HL-60 (cell line): ENCODE measurements at regions not wholly inside any gene's neighbourhood (a gene's known extent, or its start where the extent isn't known, plus 50 kb on each side); places are given as distances from the start of the nearest gene placed in this dataset.

Experiments used
- DNase-seq, 2 experiments: peaks; one replicate each; pipeline ENCODE4 v3.0.0-alpha.2; 2010 to 2020; ENCODE audit warnings: low read depth in 1 of 2, low spot score in 1 of 2
- H3K27ac ChIP-seq: fragments of 250-450 bp; sonication (Bioruptor Pico); replicated peaks from 2 replicates; pipeline ENCODE4 v1.5.1; 2020; ENCODE audit warnings: mild to moderate bottlenecking, moderate library complexity
- H3K27me3 ChIP-seq: fragments of 250-450 bp; sonication (Bioruptor Pico); 2 replicates; pipeline ENCODE4 v1.5.1; 2021; ENCODE audit warnings: mild to moderate bottlenecking, moderate library complexity; ENCODE audit not compliant: insufficient read depth, poor library complexity, severe bottlenecking
- H3K4me3 ChIP-seq: replicated peaks from 2 replicates; pipeline ENCODE4 v1.5.1; 2011; ENCODE audit warnings: mild to moderate bottlenecking, control low read depth, low read length; ENCODE audit not compliant: insufficient read depth
- GABPA ChIP-seq: IDR thresholded peaks from 2 replicates; pipeline ENCODE4 v1.6.1; 2012; ENCODE audit warnings: low read depth
- POLR2AphosphoS5 ChIP-seq: IDR thresholded peaks from 2 replicates; pipeline ENCODE4 v1.6.1; 2012; ENCODE audit warnings: low read depth
- SPI1 ChIP-seq: IDR thresholded peaks from 2 replicates; pipeline ENCODE4 v1.6.1; 2012; ENCODE audit warnings: low read depth, mild to moderate bottlenecking, borderline replicate concordance
- TF ChIP-seq, protein P1 (sequence below): IDR thresholded peaks from 2 replicates; pipeline ENCODE4 v1.6.1; 2012; ENCODE audit warnings: low read depth; ENCODE audit not compliant: insufficient replicate concordance
- TF ChIP-seq, protein P2 (sequence below): IDR thresholded peaks from one replicate; pipeline ENCODE4 v1.5.1; 2011; ENCODE audit warnings: low read length, control low read depth, inconsistent platforms; ENCODE audit not compliant: insufficient read depth

DNA sequence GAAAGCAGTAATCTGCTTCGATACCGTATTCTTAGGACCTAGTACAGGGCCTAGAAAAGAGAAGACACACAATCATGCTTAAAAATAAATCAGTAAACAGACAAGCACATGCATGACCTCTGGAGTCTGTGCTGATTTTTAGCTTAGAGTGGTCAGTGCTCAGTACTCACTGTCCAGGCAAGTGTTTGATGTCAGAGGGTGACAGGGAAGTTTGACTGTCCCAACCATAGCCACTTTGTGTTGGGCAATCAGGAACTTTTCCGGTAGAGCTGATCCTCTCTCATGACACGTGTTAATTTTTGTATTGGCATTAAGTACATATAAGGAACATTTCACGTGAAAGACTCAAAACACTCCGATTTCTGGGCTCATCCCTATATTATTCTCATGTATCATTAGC is 464.7 kb upstream of the KLF4 start:
- Histone ChIP-seq H3K4me3 (no peak overlapping the region), H3K27ac (no peak overlapping the region), H3K27me3 (no peaks in the 10 kb centered on the region)
- DNase-seq, result no peak
- TF ChIP-seq POLR2AphosphoS5 (no peak), SPI1 (no peak)
- TF ChIP-seq, protein P1, sequence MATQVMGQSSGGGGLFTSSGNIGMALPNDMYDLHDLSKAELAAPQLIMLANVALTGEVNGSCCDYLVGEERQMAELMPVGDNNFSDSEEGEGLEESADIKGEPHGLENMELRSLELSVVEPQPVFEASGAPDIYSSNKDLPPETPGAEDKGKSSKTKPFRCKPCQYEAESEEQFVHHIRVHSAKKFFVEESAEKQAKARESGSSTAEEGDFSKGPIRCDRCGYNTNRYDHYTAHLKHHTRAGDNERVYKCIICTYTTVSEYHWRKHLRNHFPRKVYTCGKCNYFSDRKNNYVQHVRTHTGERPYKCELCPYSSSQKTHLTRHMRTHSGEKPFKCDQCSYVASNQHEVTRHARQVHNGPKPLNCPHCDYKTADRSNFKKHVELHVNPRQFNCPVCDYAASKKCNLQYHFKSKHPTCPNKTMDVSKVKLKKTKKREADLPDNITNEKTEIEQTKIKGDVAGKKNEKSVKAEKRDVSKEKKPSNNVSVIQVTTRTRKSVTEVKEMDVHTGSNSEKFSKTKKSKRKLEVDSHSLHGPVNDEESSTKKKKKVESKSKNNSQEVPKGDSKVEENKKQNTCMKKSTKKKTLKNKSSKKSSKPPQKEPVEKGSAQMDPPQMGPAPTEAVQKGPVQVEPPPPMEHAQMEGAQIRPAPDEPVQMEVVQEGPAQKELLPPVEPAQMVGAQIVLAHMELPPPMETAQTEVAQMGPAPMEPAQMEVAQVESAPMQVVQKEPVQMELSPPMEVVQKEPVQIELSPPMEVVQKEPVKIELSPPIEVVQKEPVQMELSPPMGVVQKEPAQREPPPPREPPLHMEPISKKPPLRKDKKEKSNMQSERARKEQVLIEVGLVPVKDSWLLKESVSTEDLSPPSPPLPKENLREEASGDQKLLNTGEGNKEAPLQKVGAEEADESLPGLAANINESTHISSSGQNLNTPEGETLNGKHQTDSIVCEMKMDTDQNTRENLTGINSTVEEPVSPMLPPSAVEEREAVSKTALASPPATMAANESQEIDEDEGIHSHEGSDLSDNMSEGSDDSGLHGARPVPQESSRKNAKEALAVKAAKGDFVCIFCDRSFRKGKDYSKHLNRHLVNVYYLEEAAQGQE, result no peak

DNA sequence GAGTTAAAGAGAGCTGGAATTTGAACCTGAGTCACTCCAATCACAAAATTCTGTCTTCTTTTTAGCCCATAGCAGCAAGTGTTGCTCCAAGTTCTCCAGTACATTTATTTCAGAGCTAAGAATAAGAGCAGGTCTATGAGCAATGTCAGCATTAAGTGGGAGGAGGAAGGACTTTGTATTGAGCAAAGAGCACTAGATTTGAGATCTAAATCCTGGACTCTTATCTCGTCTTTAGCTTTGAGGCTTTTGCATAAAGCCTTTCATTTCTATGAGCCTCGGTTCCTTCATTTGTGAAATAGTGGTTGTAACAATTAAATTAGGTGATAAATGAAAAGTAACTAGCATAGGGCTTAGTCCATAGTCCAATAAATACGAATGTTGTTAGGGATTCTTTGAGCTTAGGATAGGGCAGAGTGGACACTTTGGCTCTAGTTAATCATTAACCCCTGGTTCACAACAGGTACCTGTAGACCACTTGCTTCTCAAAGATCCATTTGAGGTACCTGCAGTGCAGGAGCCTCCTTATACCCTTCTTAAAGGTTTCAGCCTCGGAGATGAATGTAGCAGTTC is 464.1 kb upstream of the KLF4 start:
- DNase-seq, result no peak
- TF ChIP-seq, protein P2, sequence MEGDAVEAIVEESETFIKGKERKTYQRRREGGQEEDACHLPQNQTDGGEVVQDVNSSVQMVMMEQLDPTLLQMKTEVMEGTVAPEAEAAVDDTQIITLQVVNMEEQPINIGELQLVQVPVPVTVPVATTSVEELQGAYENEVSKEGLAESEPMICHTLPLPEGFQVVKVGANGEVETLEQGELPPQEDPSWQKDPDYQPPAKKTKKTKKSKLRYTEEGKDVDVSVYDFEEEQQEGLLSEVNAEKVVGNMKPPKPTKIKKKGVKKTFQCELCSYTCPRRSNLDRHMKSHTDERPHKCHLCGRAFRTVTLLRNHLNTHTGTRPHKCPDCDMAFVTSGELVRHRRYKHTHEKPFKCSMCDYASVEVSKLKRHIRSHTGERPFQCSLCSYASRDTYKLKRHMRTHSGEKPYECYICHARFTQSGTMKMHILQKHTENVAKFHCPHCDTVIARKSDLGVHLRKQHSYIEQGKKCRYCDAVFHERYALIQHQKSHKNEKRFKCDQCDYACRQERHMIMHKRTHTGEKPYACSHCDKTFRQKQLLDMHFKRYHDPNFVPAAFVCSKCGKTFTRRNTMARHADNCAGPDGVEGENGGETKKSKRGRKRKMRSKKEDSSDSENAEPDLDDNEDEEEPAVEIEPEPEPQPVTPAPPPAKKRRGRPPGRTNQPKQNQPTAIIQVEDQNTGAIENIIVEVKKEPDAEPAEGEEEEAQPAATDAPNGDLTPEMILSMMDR, result no peak
- TF ChIP-seq SPI1 (no peak), GABPA (no peak), POLR2AphosphoS5 (no peak)
- TF ChIP-seq, protein P1, result no peak
- no peak overlapping the region for H3K4me3 ChIP-seq
- no peak overlapping the region for H3K27ac ChIP-seq
- H3K27me3 ChIP-seq, result no peaks in the 10 kb centered on the region

DNA sequence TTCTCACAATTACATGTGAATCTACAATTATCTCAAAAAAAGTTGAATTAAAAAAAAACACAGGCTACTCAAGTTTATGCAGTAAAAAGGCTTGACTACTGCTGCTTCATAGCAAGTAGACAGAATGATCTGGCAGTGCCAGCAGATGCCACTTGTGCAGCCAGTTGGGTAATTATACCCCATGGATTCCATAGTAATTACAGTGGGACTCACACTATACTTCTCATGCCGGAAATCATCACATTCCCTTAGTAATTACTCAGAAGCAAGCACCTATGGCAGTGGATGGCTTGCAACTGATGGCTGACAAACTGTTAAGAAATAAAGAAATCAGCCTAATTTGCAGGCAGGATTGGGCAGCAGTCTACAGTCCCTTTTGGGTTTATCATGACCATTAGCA is 463.2 kb upstream of the KLF4 start:
- no peak for DNase-seq
- Histone ChIP-seq H3K27me3 (no peaks in the 10 kb centered on the region), H3K4me3 (no peak overlapping the region), H3K27ac (no peak overlapping the region)
- no peak for TF ChIP-seq POLR2AphosphoS5
- TF ChIP-seq GABPA, result no peak
- TF ChIP-seq, protein P2, result no peak

DNA sequence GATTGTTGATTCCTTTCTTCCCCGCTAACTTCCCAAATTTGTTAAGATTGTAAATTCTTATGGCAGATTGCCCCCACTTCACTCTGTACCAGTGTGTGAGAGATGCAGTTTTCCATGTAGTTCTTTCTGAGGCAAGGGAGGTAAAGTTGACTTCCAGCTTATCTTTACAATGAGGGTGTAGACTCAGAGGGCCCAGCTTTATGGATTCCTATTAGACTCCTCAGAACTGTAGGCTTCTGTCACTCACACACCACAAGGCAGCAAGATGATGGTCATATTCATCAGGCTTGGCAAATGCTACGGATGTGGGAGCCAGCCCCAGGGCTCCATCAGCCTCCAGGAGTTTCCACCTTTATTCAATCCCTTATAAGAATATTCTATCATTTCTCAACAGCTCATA is 461.9 kb upstream of the KLF4 start:
- no peak overlapping the region for H3K4me3 ChIP-seq
- no peak overlapping the region for H3K27ac ChIP-seq
- no peak for TF ChIP-seq GABPA
- TF ChIP-seq SPI1, result no peak
- TF ChIP-seq, protein P1, result no peak
- TF ChIP-seq POLR2AphosphoS5, result no peak
- TF ChIP-seq, protein P2, result no peak
- DNase-seq, result no peak
- H3K27me3 ChIP-seq, result no peaks in the 10 kb centered on the region
